Neural cell (in vitro differentiated cells): ENCODE measurements at regions not wholly inside any gene's neighbourhood (a gene's known extent, or its start where the extent isn't known, plus 50 kb on each side); places are given as distances from the start of the nearest gene placed in this dataset.

Experiments used
- EP300 ChIP-seq: fragments of 450-650 bp; conservative IDR thresholded peaks from 2 replicates; pipeline ENCODE4 v1.6.1; 2014; ENCODE audit warnings: antibody characterized with exemption, mild to moderate bottlenecking, moderate library complexity; ENCODE audit not compliant: poor library complexity, severe bottlenecking
- EZH2 ChIP-seq: fragments of 200-600, 300-800 bp; shearing (Covaris generic), sonication (generic); IDR thresholded peaks from 2 replicates; pipeline ENCODE4 v1.6.1; 2014; ENCODE audit warnings: antibody characterized with exemption, low read length, borderline replicate concordance, mild to moderate bottlenecking; ENCODE audit not compliant: insufficient read depth, poor library complexity, severe bottlenecking
- MXI1 ChIP-seq: fragments of 450-650 bp; conservative IDR thresholded peaks from 2 replicates; pipeline ENCODE4 v1.6.1; 2014; ENCODE audit warnings: antibody characterized with exemption, mild to moderate bottlenecking; ENCODE audit not compliant: poor library complexity, severe bottlenecking
- POLR2AphosphoS5 ChIP-seq: IDR thresholded peaks from 2 replicates; pipeline ENCODE4 v1.6.1; 2012
- RAD21 ChIP-seq: fragments of 450-650 bp; conservative IDR thresholded peaks from 2 replicates; pipeline ENCODE4 v1.6.1; 2014; ENCODE audit warnings: antibody characterized with exemption, mild to moderate bottlenecking, moderate library complexity
- SMC3 ChIP-seq: fragments of 450-650 bp; conservative IDR thresholded peaks from 2 replicates; pipeline ENCODE4 v1.6.1; 2014; ENCODE audit warnings: antibody characterized with exemption, mild to moderate bottlenecking, moderate library complexity; ENCODE audit not compliant: poor library complexity
- TAF1 ChIP-seq: IDR thresholded peaks from 2 replicates; pipeline ENCODE4 v1.6.1; 2012; ENCODE audit warnings: low read depth
- TF ChIP-seq, protein P1 (sequence below): fragments of 450-650 bp; IDR thresholded peaks from 2 replicates; pipeline ENCODE4 v1.5.1; 2014; ENCODE audit warnings: antibody characterized with exemption, mild to moderate bottlenecking, moderate library complexity; ENCODE audit not compliant: poor library complexity, severe bottlenecking
- TF ChIP-seq, protein P2 (sequence below): IDR thresholded peaks from 2 replicates; pipeline ENCODE4 v1.6.1; 2012; ENCODE audit warnings: borderline replicate concordance

DNA sequence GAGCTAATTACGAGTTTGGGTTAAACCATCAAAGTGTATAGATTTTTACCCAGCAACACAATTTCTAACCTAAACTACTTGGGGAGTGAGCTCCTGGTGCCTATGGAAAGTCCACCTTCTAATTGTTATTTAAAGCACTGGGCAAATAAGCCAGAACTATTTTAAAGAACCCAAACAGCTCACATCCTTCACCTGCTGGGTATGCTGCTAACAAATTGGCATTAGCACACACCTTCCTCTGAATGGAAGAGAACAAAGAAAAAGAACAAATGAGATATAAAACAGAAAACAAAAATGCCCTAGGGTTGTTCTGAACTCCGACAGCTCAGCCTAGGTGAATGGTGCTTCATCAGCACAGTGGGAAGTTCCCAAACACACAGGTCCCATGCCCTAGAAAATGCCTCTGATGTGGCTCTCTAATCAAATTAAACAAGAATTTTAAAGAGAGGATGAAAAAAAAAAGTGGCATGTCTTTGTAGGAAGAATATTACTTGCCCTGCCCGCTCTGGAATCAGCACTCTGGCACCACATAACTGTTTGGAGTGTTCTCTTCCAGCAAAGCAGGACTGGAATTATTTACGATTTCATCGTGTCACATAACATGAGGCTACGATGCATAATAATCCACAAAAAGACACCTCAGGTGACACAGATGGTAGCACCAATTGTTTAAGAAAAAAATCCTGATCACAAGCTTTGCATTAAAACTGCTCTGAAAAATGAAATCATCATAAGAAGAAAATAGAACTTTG is 334.4 kb downstream of the GBE1 start:
- TF ChIP-seq, protein P1, sequence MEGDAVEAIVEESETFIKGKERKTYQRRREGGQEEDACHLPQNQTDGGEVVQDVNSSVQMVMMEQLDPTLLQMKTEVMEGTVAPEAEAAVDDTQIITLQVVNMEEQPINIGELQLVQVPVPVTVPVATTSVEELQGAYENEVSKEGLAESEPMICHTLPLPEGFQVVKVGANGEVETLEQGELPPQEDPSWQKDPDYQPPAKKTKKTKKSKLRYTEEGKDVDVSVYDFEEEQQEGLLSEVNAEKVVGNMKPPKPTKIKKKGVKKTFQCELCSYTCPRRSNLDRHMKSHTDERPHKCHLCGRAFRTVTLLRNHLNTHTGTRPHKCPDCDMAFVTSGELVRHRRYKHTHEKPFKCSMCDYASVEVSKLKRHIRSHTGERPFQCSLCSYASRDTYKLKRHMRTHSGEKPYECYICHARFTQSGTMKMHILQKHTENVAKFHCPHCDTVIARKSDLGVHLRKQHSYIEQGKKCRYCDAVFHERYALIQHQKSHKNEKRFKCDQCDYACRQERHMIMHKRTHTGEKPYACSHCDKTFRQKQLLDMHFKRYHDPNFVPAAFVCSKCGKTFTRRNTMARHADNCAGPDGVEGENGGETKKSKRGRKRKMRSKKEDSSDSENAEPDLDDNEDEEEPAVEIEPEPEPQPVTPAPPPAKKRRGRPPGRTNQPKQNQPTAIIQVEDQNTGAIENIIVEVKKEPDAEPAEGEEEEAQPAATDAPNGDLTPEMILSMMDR: no peak
- TF ChIP-seq MXI1 (no peak), EP300 (no peak), TAF1 (no peak), SMC3 (no peak), EZH2 (no peak), POLR2AphosphoS5 (no peak), RAD21 (no peak)
- TF ChIP-seq, protein P2, sequence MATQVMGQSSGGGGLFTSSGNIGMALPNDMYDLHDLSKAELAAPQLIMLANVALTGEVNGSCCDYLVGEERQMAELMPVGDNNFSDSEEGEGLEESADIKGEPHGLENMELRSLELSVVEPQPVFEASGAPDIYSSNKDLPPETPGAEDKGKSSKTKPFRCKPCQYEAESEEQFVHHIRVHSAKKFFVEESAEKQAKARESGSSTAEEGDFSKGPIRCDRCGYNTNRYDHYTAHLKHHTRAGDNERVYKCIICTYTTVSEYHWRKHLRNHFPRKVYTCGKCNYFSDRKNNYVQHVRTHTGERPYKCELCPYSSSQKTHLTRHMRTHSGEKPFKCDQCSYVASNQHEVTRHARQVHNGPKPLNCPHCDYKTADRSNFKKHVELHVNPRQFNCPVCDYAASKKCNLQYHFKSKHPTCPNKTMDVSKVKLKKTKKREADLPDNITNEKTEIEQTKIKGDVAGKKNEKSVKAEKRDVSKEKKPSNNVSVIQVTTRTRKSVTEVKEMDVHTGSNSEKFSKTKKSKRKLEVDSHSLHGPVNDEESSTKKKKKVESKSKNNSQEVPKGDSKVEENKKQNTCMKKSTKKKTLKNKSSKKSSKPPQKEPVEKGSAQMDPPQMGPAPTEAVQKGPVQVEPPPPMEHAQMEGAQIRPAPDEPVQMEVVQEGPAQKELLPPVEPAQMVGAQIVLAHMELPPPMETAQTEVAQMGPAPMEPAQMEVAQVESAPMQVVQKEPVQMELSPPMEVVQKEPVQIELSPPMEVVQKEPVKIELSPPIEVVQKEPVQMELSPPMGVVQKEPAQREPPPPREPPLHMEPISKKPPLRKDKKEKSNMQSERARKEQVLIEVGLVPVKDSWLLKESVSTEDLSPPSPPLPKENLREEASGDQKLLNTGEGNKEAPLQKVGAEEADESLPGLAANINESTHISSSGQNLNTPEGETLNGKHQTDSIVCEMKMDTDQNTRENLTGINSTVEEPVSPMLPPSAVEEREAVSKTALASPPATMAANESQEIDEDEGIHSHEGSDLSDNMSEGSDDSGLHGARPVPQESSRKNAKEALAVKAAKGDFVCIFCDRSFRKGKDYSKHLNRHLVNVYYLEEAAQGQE: no peak
